ENCODE measurements at regions not wholly inside any gene's neighbourhood (a gene's known extent, or its start where the extent isn't known, plus 50 kb on each side); places are given as distances from the start of the nearest gene placed in this dataset.

DNA sequence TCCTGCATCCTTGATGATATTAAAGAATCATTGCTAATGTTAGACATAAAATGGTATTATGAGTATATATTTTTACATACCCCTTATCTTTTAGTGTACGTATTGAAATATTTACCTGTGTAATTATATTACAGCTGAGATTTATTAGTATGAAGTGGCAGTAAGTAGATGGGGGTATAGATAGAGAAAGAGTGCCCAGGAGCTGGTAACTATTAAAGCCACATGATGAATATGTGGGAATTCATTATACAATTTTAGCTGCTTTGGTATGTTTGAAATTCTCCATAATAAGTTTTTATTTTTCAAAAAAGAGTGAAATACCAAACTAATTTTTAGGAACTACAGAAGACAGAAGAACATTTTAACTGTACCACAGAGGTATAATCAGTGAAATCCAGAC, 339.0 kb downstream of the PLPP3 start:
- no peak for DNase-seq (ENCODE audit: low spot score)
- POLR2A ChIA-PET (ENCODE audit: low non-redundant PET) = no interaction called here
- no peak for TF ChIP-seq CTCF (conservative IDR thresholded peaks at IDR 0.05; ENCODE audit: low read depth)
- CTCF ChIA-PET = interaction anchor here (0.6 kb wide), 1 partner anchor 332 kb away, joined by 3 read pairs; no protein-coding TSS in a partner anchor
- H3K27ac ChIP-seq = no peak overlapping the region

DNA sequence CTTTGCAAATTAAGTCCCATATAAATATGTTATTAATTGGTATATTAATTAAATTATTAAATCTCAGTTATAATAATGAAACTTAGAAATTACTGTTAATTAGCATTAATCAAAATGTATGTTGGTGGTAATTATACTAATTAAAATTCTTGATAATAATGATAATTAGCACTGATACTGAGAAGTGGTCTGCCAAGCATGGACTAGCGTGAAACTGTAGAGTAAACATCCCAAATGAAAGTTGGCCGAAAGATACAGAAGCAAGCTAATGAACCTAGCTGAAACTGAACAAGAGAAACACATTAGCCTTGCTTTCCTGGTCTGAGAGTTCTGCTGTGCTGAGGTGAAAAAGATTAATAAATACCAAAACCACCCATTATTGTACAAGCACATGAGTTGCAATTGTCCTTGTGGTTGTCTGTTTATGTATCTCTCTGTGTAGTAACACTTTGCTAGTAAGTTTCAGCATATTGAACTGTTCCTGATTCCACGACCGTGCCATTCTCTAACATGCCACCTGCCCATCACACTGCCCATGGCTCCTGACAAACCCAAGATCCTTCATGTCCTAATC, 341.8 kb downstream of the PLPP3 start:
- TF ChIP-seq CTCF (conservative IDR thresholded peaks at IDR 0.05; ENCODE audit: low read depth) = no peak
- ChIA-PET POLR2A (ENCODE audit: low non-redundant PET) (no interaction called here), CTCF (interaction anchor here (0.7 kb wide), 1 partner anchor 67 kb away, joined by 3 read pairs; no protein-coding TSS in a partner anchor)
- no peak overlapping the region for H3K27ac ChIP-seq
- no peak for DNase-seq (ENCODE audit: low spot score)

GRCh38 chr1:56236688-56237087, 342.7 kb downstream of the PLPP3 start:
- DNase-seq (ENCODE audit: low spot score) = no peak
- POLR2A ChIA-PET (ENCODE audit: low non-redundant PET) = no interaction called here
- CTCF ChIA-PET = no interaction called here
- TF ChIP-seq CTCF (conservative IDR thresholded peaks at IDR 0.05; ENCODE audit: low read depth) = no peak
- no peak overlapping the region for H3K27ac ChIP-seq

GRCh38 chr1:56235909-56236510, 343.4 kb downstream of the PLPP3 start:
- ChIA-PET POLR2A (ENCODE audit: low non-redundant PET) (no interaction called here), CTCF (no interaction called here)
- H3K27ac ChIP-seq = no peak overlapping the region
- no peak for DNase-seq (ENCODE audit: low spot score)
- TF ChIP-seq CTCF (conservative IDR thresholded peaks at IDR 0.05; ENCODE audit: low read depth) = no peak

GRCh38 chr1:56229186-56229585, 350.2 kb downstream of the PLPP3 start:
- TF ChIP-seq CTCF (conservative IDR thresholded peaks at IDR 0.05; ENCODE audit: low read depth) = no peak
- POLR2A ChIA-PET (ENCODE audit: low non-redundant PET) = no interaction called here
- DNase-seq (ENCODE audit: low spot score) = no peak
- CTCF ChIA-PET = no interaction called here
- H3K27ac ChIP-seq = no peak overlapping the region

DNA sequence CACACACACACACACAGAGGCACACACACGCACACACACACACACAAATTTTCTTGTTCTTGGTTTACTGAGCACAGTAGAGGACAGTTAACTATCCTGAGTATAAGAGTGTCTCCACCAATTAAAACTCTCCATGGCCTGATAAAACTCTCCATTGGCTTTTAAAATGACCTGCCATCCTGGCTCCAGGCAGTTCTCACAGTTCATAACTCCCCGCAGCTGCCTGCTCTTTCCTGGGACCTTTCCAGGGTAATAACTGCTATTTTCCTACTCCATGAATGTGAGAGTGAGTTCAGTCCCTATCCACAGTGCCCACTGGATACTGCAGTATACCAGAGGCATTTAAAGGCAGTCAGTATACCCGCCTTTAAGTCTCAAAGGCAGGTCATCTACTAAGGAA, 351.5 kb downstream of the PLPP3 start:
- no peak for TF ChIP-seq CTCF (conservative IDR thresholded peaks at IDR 0.05; ENCODE audit: low read depth)
- no peak for DNase-seq (ENCODE audit: low spot score)
- POLR2A ChIA-PET (ENCODE audit: low non-redundant PET) = no interaction called here
- no peak overlapping the region for H3K27ac ChIP-seq
- CTCF ChIA-PET = no interaction called here

All from RWPE1 (cell line).